Psoas muscle (tissue), 7 donors: ENCODE measurements at regions not wholly inside any gene's neighbourhood (a gene's known extent, or its start where the extent isn't known, plus 50 kb on each side); places are given as distances from the start of the nearest gene placed in this dataset.

Experiments
- ATAC-seq, 4 donors: fragments of 200-7000 bp; cut with Tn5 transposase; one replicate each; pipeline ENCODE4 v1.9.1; 2020; ENCODE audit warnings: moderate library complexity in 3 of 4, mild to moderate bottlenecking in 2 of 4
- DNase-seq, 2 donors: peaks; one replicate each; pipeline ENCODE4 v3.0.0-alpha.2; 2020
- H3K27ac ChIP-seq: fragments of 200-600 bp; one replicate; pipeline ENCODE4 v1.8.0; 2022
- H3K27me3 ChIP-seq, 3 donors: fragments of 200-600 bp in 1 of 3; one replicate each; pipeline versions ENCODE4 v1.6.1 to v1.8.0; 2013 to 2022; ENCODE audit warnings: low read length in 2 of 3, mild to moderate bottlenecking in 2 of 3, moderate library complexity in 1 of 3; ENCODE audit not compliant: insufficient read depth in 3 of 3
- H3K36me3 ChIP-seq, 2 donors: fragments of 200-600 bp in 1 of 2; one replicate each; pipeline versions ENCODE4 v1.6.1 to v1.8.0; 2013 to 2022; ENCODE audit warnings: low read depth in 1 of 2, mild to moderate bottlenecking in 1 of 2, moderate library complexity in 1 of 2; ENCODE audit not compliant: insufficient read depth in 1 of 2
- H3K4me1 ChIP-seq: fragments of 200-600 bp; one replicate; pipeline ENCODE4 v1.8.0; 2022
- H3K4me3 ChIP-seq: fragments of 200-600 bp; one replicate; pipeline ENCODE4 v1.8.0; 2022; ENCODE audit warnings: mild to moderate bottlenecking
- H3K9me3 ChIP-seq: fragments of 200-600 bp; one replicate; pipeline ENCODE4 v1.8.0; 2022
- CTCF ChIP-seq: fragments of 200-600 bp; IDR thresholded peaks from one replicate; pipeline ENCODE4 v1.8.0; 2022; ENCODE audit warnings: antibody characterized with exemption
- WGBS, 3 donors: extraction: QIAGEN DNeasy Blood & Tissue Kit; methylation state at CpG; one replicate each; pipeline versions ENCODE4 v1.1.6 to v1.1.7; 2013; 5-methylcytosine and 5-hydroxymethylcytosine counted together
- intact Hi-C, 2 donors: fragments of 100-400 bp; cut with DNase I; formaldehyde crosslinking; loops; one replicate each; pipeline versions ENCODE4 v1.11.0 to v1.14.2; 2022
- donor health status: healthy with polysubstance abuse.
- donor health status: DM: no; HTN: no; CAD: no; lungs with moderate emphysema.
- donor health status: Bipolar disorder and iron deficiency.
- donor health status: healthy.
- donor health status: DM: yes; HTN: yes; CAD: no.
- donor health status: DM: no; HTN: no; CAD: no.
- donor health status: DM: yes; HTN: yes; CAD: no.

GRCh38 chr6:17011985-17012384 is 89.9 kb upstream of the STMND1 start:
- H3K4me1 ChIP-seq: no peaks in the 10 kb centered on the region
- H3K27ac ChIP-seq: no peak overlapping the region
- no peak overlapping the region for H3K4me3 ChIP-seq
- intact Hi-C loops: no loop called here
- no peaks in the 10 kb centered on the region for H3K36me3 ChIP-seq
- peaks cover 5% of the 10 kb centered on the region for H3K9me3 ChIP-seq
- ATAC-seq (no peak), DNase-seq (no peak)
- WGBS, 3 donors: 71 to 79% (median 74%) methylated on average over 5 of the region's 5 CpGs
- H3K27me3 ChIP-seq: peaks cover 0 to 34% (median 5%) of the 10 kb centered on the region in 3 donors
- TF ChIP-seq CTCF: no peak

- no peak for TF ChIP-seq CTCF
Observed at GRCh38 chr6:17007749-17008148, 94.1 kb upstream of the STMND1 start.

GRCh38 chr6:17006543-17006942 is 95.3 kb upstream of the STMND1 start:
- DNase-seq (no peak), ATAC-seq (no peak)
- no peaks in the 10 kb centered on the region for H3K36me3 ChIP-seq
- intact Hi-C loops: no loop called here
- H3K4me3 ChIP-seq: no peak overlapping the region
- peaks cover 0 to 16% (median 0%) of the 10 kb centered on the region in 3 donors for H3K27me3 ChIP-seq
- H3K9me3 ChIP-seq: peaks cover 5% of the 10 kb centered on the region
- H3K4me1 ChIP-seq: no peaks in the 10 kb centered on the region
- 81 to 84% (median 82%) methylated on average over 4 of the region's 4 CpGs for whole genome bisulfite sequencing, 3 donors
- no peak for TF ChIP-seq CTCF
- no peak overlapping the region for H3K27ac ChIP-seq

More at GRCh38 chr6:17007749-17008148, 94.1 kb upstream of the STMND1 start:
- Histone ChIP-seq H3K36me3 (no peaks in the 10 kb centered on the region), H3K4me1 (no peaks in the 10 kb centered on the region), H3K4me3 (no peak overlapping the region), H3K9me3 (peaks cover 5% of the 10 kb centered on the region), H3K27me3 (peaks cover 0 to 18% (median 0%) of the 10 kb centered on the region in 3 donors), H3K27ac (no peak overlapping the region)
- intact Hi-C loops: no loop called here
- ATAC-seq: no peak
- 95 to 97% (median 96%) methylated on average over 4 of the region's 4 CpGs for WGBS, 3 donors
- DNase-seq: no peak

GRCh38 chr6:17004269-17004668 is 97.6 kb upstream of the STMND1 start:
- Histone ChIP-seq H3K9me3 (peaks cover 5% of the 10 kb centered on the region), H3K27ac (no peak overlapping the region), H3K4me1 (no peaks in the 10 kb centered on the region), H3K27me3 (peaks cover 0 to 9% (median 0%) of the 10 kb centered on the region in 3 donors), H3K4me3 (no peak overlapping the region), H3K36me3 (no peaks in the 10 kb centered on the region)
- intact Hi-C loops: no loop called here
- DNase-seq: no peak
- ATAC-seq: no peak
- WGBS, 3 donors: 13 to 29% (median 23%) methylated on average over 1 of the region's 1 CpG
- no peak for TF ChIP-seq CTCF

GRCh38 chr6:17002123-17002522 is 99.7 kb upstream of the STMND1 start:
- intact Hi-C loops: no loop called here
- H3K9me3 ChIP-seq: no peaks in the 10 kb centered on the region
- H3K27ac ChIP-seq: no peak overlapping the region
- no peak for TF ChIP-seq CTCF
- H3K36me3 ChIP-seq: no peaks in the 10 kb centered on the region
- H3K4me3 ChIP-seq: no peak overlapping the region
- no peak for ATAC-seq
- 85 to 92% (median 88%) methylated on average over 2 of the region's 2 CpGs for WGBS, 3 donors
- no peaks in the 10 kb centered on the region for H3K4me1 ChIP-seq
- no peak for DNase-seq
- peaks cover 0 to 16% (median 0%) of the 10 kb centered on the region in 3 donors for H3K27me3 ChIP-seq
